Lower lobe of right lung (tissue), 2 donors: ENCODE measurements at regions not wholly inside any gene's neighbourhood (a gene's known extent, or its start where the extent isn't known, plus 50 kb on each side); places are given as distances from the start of the nearest gene placed in this dataset.

Experiments used
- ATAC-seq, 2 donors: fragments of 200-7000 bp; cut with Tn5 transposase; one replicate each; pipeline ENCODE4 v1.9.1; 2020 to 2022; ENCODE audit warnings: mild to moderate bottlenecking in 2 of 2, moderate library complexity in 2 of 2
- DNase-seq: peaks from one replicate; pipeline ENCODE4 v3.0.0-alpha.2; 2020
- H3K27ac ChIP-seq: fragments of 200-600 bp; one replicate; pipeline ENCODE4 v1.8.0; 2022
- H3K27me3 ChIP-seq: fragments of 200-600 bp; one replicate; pipeline ENCODE4 v1.8.0; 2022; ENCODE audit warnings: low read depth
- H3K36me3 ChIP-seq: fragments of 200-600 bp; one replicate; pipeline ENCODE4 v1.8.0; 2022; ENCODE audit warnings: mild to moderate bottlenecking
- H3K4me1 ChIP-seq: fragments of 200-600 bp; one replicate; pipeline ENCODE4 v1.8.0; 2022
- H3K4me3 ChIP-seq: fragments of 200-600 bp; one replicate; pipeline ENCODE4 v1.8.0; 2022; ENCODE audit warnings: mild to moderate bottlenecking
- H3K9me3 ChIP-seq: fragments of 200-600 bp; one replicate; pipeline ENCODE4 v1.8.0; 2022
- CTCF ChIP-seq: fragments of 200-600 bp; IDR thresholded peaks from one replicate; pipeline ENCODE4 v1.8.0; 2022; ENCODE audit warnings: antibody characterized with exemption, mild to moderate bottlenecking
- intact Hi-C: fragments of 100-400 bp; cut with DNase I; formaldehyde crosslinking; loops from one replicate; pipeline ENCODE4 v1.11.0; 2022
- donor health status: DM: no; HTN: yes; CAD: no; lungs with severe emphysema.

DNA sequence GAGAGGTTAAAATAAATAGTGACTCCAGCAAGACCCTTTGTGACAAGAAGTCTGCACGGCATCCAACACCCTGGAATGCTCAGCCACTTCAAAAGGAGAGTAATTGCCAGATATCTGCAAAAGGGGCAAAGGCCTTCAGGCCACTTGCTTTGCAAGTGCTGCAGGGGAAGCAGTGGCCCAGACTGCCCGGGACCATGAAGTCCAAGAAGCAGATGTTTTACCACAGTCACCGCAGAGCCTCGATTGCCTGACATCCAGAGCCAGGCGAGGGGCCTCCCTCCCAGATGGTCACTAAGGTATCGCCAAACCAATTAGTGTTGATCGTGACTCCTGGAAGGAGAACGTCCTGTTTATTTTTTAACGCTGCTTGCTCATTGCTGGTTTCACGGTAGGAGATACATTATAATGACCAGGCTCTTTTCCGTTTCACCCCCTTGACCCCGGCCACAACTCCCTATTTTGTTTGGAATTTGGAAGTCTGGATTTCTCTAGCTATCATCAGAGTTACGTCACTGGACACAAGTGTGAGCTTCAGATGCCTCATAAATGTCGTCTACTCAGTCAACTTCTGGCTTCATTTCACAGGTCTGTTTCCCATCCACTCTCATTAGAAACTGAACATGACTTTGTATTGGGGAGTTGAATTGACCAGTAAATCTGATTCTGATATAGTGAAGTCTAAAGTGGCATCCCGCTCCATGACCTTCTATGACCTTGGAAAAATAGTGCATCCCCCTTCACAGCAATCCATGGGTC, 276.2 kb downstream of the WDR11 start:
- Histone ChIP-seq H3K9me3 (no peaks in the 10 kb centered on the region), H3K4me1 (no peaks in the 10 kb centered on the region), H3K27me3 (no peaks in the 10 kb centered on the region), H3K27ac (no peak overlapping the region), H3K36me3 (no peaks in the 10 kb centered on the region), H3K4me3 (no peak overlapping the region)
- ATAC-seq = no peak
- intact Hi-C loops = no loop called here
- no peak for TF ChIP-seq CTCF
- DNase-seq = no peak

GRCh38 chr10:121128164-121128563, 277.0 kb downstream of the WDR11 start:
- intact Hi-C loops = no loop called here
- no peak overlapping the region for H3K4me3 ChIP-seq
- H3K27me3 ChIP-seq = no peaks in the 10 kb centered on the region
- H3K9me3 ChIP-seq = no peaks in the 10 kb centered on the region
- ATAC-seq (peak in 1 of 2 donors; percentile 47), DNase-seq (no peak)
- TF ChIP-seq CTCF = no peak
- no peak overlapping the region for H3K27ac ChIP-seq
- H3K4me1 ChIP-seq = no peaks in the 10 kb centered on the region
- H3K36me3 ChIP-seq = no peaks in the 10 kb centered on the region

- peak in 1 of 2 donors; percentile 61 for ATAC-seq
- no peaks in the 10 kb centered on the region for H3K27me3 ChIP-seq
- H3K36me3 ChIP-seq = no peaks in the 10 kb centered on the region
- intact Hi-C loops = no loop called here
- no peaks in the 10 kb centered on the region for H3K4me1 ChIP-seq
- H3K9me3 ChIP-seq = no peaks in the 10 kb centered on the region
- no peak overlapping the region for H3K27ac ChIP-seq
- H3K4me3 ChIP-seq = no peak overlapping the region
- DNase-seq = no peak
- no peak for TF ChIP-seq CTCF
Measured at GRCh38 chr10:121129266-121129665, 278.1 kb downstream of the WDR11 start.

DNA sequence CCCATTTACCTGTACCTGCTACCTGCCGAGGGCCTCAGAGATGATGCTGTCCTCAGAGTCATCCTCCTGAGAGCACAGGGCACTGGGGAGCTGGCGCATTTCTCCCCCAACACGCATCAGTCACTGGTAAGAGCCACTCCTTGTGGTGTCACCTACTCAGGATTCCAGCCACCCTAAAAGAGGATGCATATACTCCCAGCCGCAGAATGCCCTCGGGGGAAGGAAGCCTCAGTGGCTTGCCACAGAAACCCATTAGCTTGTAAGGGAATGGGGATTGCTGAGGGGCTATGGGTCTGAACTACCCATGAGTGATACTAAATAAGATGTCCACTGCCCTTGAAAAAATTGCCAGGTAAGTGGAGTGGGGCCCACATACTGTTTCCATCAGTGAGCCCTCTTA, 279.2 kb downstream of the WDR11 start:
- Histone ChIP-seq H3K9me3 (no peaks in the 10 kb centered on the region), H3K36me3 (no peaks in the 10 kb centered on the region), H3K4me3 (no peak overlapping the region), H3K27ac (no peak overlapping the region), H3K27me3 (no peaks in the 10 kb centered on the region), H3K4me1 (no peaks in the 10 kb centered on the region)
- TF ChIP-seq CTCF = no peak
- intact Hi-C loops = no loop called here
- DNase-seq = no peak
- ATAC-seq = no peak

DNA sequence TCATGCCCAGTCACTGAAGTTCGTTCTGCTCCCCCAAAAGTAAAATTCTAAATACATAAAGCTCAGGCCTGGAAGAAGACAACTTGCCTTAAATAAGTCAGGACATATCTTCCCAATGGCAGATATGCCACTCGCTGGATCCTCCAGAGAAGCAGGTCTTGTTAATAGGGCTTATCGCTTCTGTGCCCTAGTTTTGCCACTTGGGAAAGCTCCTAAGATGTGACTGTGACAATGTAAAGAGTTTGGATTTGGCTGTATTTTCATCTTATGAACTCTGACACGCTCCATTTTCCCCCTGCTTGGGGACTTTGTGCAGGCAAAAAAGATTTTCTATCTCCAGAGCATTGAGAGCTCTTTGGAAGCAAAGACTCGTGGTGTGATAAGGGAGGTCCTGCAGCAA, 279.9 kb downstream of the WDR11 start:
- Histone ChIP-seq H3K36me3 (no peaks in the 10 kb centered on the region), H3K4me3 (no peak overlapping the region), H3K9me3 (no peaks in the 10 kb centered on the region), H3K4me1 (no peaks in the 10 kb centered on the region), H3K27ac (no peak overlapping the region), H3K27me3 (no peaks in the 10 kb centered on the region)
- no peak for TF ChIP-seq CTCF
- DNase-seq = no peak
- no peak for ATAC-seq
- intact Hi-C loops = no loop called here
